H1 (cell line): ENCODE measurements at regions not wholly inside any gene's neighbourhood (a gene's known extent, or its start where the extent isn't known, plus 50 kb on each side); places are given as distances from the start of the nearest gene placed in this dataset.

Experiments
- CTCF ChIA-PET: fragments of 300-600 bp; sonication (Branson Sonifier 250); formaldehyde crosslinking; loops from one replicate; lab custom pipeline; 2021; ENCODE audit not compliant: partially characterized antibody; lab: Charles Lee
- POLR2A ChIA-PET: fragments of 300-600 bp; sonication (Branson Sonifier 250); formaldehyde crosslinking; loops from one replicate; lab custom pipeline; 2021; ENCODE audit warnings: inconsistent platforms; ENCODE audit not compliant: partially characterized antibody; lab: Charles Lee
- DNase-seq, 2 experiments: peaks; one replicate each; pipeline versions ENCODE4 v3.0.0 to v3.0.0-alpha.2; 2010 to 2022; ENCODE audit warnings: low spot score in 2 of 2, low read depth in 1 of 2, mixed read lengths in 1 of 2
- FAIRE-seq: peaks from 2 replicates; lab custom pipeline; 2011; peaks lifted over from hg19 to GRCh38; lab: Jason Lieb, UNC
- H2AFZ ChIP-seq: 2 replicates; pipeline ENCODE4 v1.8.1; 2012; ENCODE audit warnings: low read length, inconsistent platforms
- H2AK5ac ChIP-seq: 2 replicates; pipeline ENCODE4 v1.6.1; 2013; ENCODE audit warnings: low read depth, low read length
- H2BK120ac ChIP-seq: replicated peaks from 2 replicates; pipeline ENCODE3; 2013; ENCODE audit warnings: low read depth, low read length, inconsistent platforms
- H2BK12ac ChIP-seq: 2 replicates; pipeline ENCODE4 v1.6.1; 2013; ENCODE audit warnings: low read depth, low read length
- H2BK15ac ChIP-seq: 2 replicates; pipeline ENCODE4 v1.6.1; 2013; ENCODE audit warnings: low read length
- H2BK20ac ChIP-seq: 2 replicates; pipeline ENCODE4 v1.6.1; 2013; ENCODE audit warnings: low read length
- H2BK5ac ChIP-seq: 2 replicates; pipeline ENCODE4 v1.6.1; 2013; ENCODE audit warnings: low read depth, low read length
- H3K14ac ChIP-seq: 2 replicates; pipeline ENCODE4 v1.6.1; 2013; ENCODE audit warnings: inconsistent platforms; ENCODE audit not compliant: insufficient read length
- H3K18ac ChIP-seq: 2 replicates; pipeline ENCODE4 v1.6.1; 2013; ENCODE audit warnings: low read length; ENCODE audit errors: extremely low read depth
- H3K23ac ChIP-seq: 2 replicates; pipeline ENCODE4 v1.6.1; 2013; ENCODE audit warnings: inconsistent platforms; ENCODE audit not compliant: insufficient read length
- H3K23me2 ChIP-seq: 2 replicates; pipeline ENCODE4 v1.6.1; 2013; ENCODE audit warnings: low read depth, low read length
- H3K27ac ChIP-seq: 2 replicates; pipeline ENCODE4 v1.6.1; 2011; ENCODE audit warnings: low read depth, low read length, inconsistent platforms
- H3K27me3 ChIP-seq, 4 experiments: replicated peaks in 1 of 4; 1 replicate in 1 of 4; 2 replicates in 3 of 4; pipeline versions ENCODE4 v1.6.1 to v1.8.1; 2011 to 2013; ENCODE audit warnings: low read length in 3 of 4, mild to moderate bottlenecking in 3 of 4, inconsistent platforms in 2 of 4, mixed read lengths in 2 of 4, moderate library complexity in 1 of 4; ENCODE audit not compliant: control insufficient read depth in 3 of 4, insufficient read depth in 3 of 4; ENCODE audit errors: extremely low read depth in 1 of 4
- H3K36me3 ChIP-seq, 4 experiments: 2 replicates each; pipeline versions ENCODE4 v1.6.1 to v1.8.1; 2011 to 2013; ENCODE audit warnings: mild to moderate bottlenecking in 4 of 4, low read length in 3 of 4, moderate library complexity in 2 of 4, control low read depth in 1 of 4, inconsistent platforms in 1 of 4; ENCODE audit not compliant: insufficient read depth in 4 of 4, control insufficient read depth in 2 of 4
- H3K4ac ChIP-seq: replicated peaks from 2 replicates; pipeline ENCODE3; 2013; ENCODE audit warnings: low read length, low read depth, mixed read lengths, inconsistent platforms; ENCODE audit not compliant: insufficient read length
- H3K4me1 ChIP-seq, 4 experiments: replicated peaks in 1 of 4; 1 replicate in 1 of 4; 2 replicates in 3 of 4; pipeline versions ENCODE4 v1.6.1 to v1.8.1; 2011 to 2013; ENCODE audit warnings: low read length in 3 of 4, inconsistent platforms in 2 of 4, mixed read lengths in 1 of 4; ENCODE audit not compliant: insufficient read depth in 4 of 4, control insufficient read depth in 3 of 4
- H3K4me2 ChIP-seq, 2 experiments: 2 replicates each; pipeline versions ENCODE4 v1.6.1 to v1.8.1; 2011 to 2013; ENCODE audit warnings: low read depth in 2 of 2, low read length in 2 of 2, control low read depth in 1 of 2, inconsistent platforms in 1 of 2, mild to moderate bottlenecking in 1 of 2; ENCODE audit not compliant: insufficient read depth in 1 of 2
- H3K4me3 ChIP-seq, 4 experiments: fragments of 200-600, 300-600 bp in 1 of 4; sonication (generic), shearing (Covaris generic), sonication (Bioruptor Twin) in 1 of 4; 2 replicates each; pipeline versions ENCODE4 v1.5.1 to v1.8.1; 2011 to 2016; ENCODE audit warnings: low read length in 4 of 4, low read depth in 3 of 4, control low read depth in 2 of 4, inconsistent platforms in 2 of 4, mild to moderate bottlenecking in 2 of 4, mixed read lengths in 1 of 4, moderate library complexity in 1 of 4; ENCODE audit not compliant: insufficient read depth in 2 of 4; ENCODE audit errors: extremely low read depth in 1 of 4
- H3K56ac ChIP-seq: replicated peaks from 2 replicates; pipeline ENCODE3; 2013; ENCODE audit warnings: low read depth, mild to moderate bottlenecking, mixed read lengths, low read length, inconsistent platforms; ENCODE audit not compliant: insufficient read length
- H3K79me1 ChIP-seq: 2 replicates; pipeline ENCODE4 v1.6.1; 2013; ENCODE audit warnings: low read depth, low read length, control low read depth
- H3K79me2 ChIP-seq, 2 experiments: 2 replicates each; pipeline versions ENCODE4 v1.6.1 to v1.8.1; 2012 to 2013; ENCODE audit warnings: low read length in 2 of 2, mild to moderate bottlenecking in 2 of 2, inconsistent platforms in 1 of 2; ENCODE audit not compliant: insufficient read depth in 2 of 2, control insufficient read depth in 1 of 2
- H3K9ac ChIP-seq, 4 experiments: replicated peaks in 1 of 4; 1 replicate in 1 of 4; 2 replicates in 3 of 4; pipeline versions ENCODE4 v1.6.1 to v1.8.1; 2011 to 2013; ENCODE audit warnings: low read depth in 3 of 4, low read length in 3 of 4, control low read depth in 2 of 4, mild to moderate bottlenecking in 2 of 4, moderate library complexity in 2 of 4, inconsistent platforms in 1 of 4; ENCODE audit errors: extremely low read depth in 1 of 4
- H3K9me3 ChIP-seq, 2 experiments: 2 replicates each; pipeline versions ENCODE4 v1.6.1 to v1.8.1; 2012 to 2013; ENCODE audit warnings: mild to moderate bottlenecking in 2 of 2, moderate library complexity in 2 of 2, control low read depth in 1 of 2, inconsistent platforms in 1 of 2, low read depth in 1 of 2, low read length in 1 of 2, mixed read lengths in 1 of 2; ENCODE audit not compliant: insufficient read depth in 2 of 2
- H4K20me1 ChIP-seq, 2 experiments: replicated peaks in 1 of 2; 2 replicates each; pipeline versions ENCODE3 to v1.8.1; 2011 to 2013; ENCODE audit warnings: inconsistent platforms in 2 of 2, low read length in 2 of 2, mild to moderate bottlenecking in 1 of 2; ENCODE audit not compliant: insufficient read depth in 2 of 2, control insufficient read depth in 1 of 2
- H4K5ac ChIP-seq: 2 replicates; pipeline ENCODE4 v1.6.1; 2013; ENCODE audit warnings: low read length, low read depth, mixed read lengths, inconsistent platforms; ENCODE audit not compliant: insufficient read length
- H4K8ac ChIP-seq: 2 replicates; pipeline ENCODE4 v1.8.0; 2013; ENCODE audit warnings: mild to moderate bottlenecking, moderate library complexity, low read length, inconsistent platforms; ENCODE audit not compliant: insufficient read depth; ENCODE audit errors: extremely low read depth
- H4K91ac ChIP-seq: replicated peaks from 2 replicates; pipeline ENCODE3; 2013; ENCODE audit warnings: low read length, mixed read lengths, inconsistent platforms; ENCODE audit not compliant: insufficient read length
- BCL11A ChIP-seq, 2 experiments: IDR thresholded peaks; one replicate each; pipeline ENCODE4 v1.6.1; 2011; ENCODE audit warnings: low read depth in 2 of 2, low read length in 2 of 2, mild to moderate bottlenecking in 2 of 2
- E2F6 ChIP-seq: IDR thresholded peaks from 2 replicates; pipeline ENCODE4 v1.6.1; 2012; ENCODE audit warnings: inconsistent platforms
- KDM4A ChIP-seq: IDR thresholded peaks from one replicate; pipeline ENCODE4 v1.7.1; 2012; ENCODE audit warnings: low read depth, mild to moderate bottlenecking, moderate library complexity, low read length, inconsistent platforms; ENCODE audit not compliant: severe bottlenecking
- KDM5A ChIP-seq: fragments of 200-600 bp; IDR thresholded peaks from 2 replicates; pipeline ENCODE4 v1.7.1; 2012; ENCODE audit warnings: mild to moderate bottlenecking, low read length, inconsistent platforms, mixed read lengths
- RFX5 ChIP-seq: IDR thresholded peaks from 2 replicates; pipeline ENCODE4 v1.6.1; 2011; ENCODE audit warnings: low read depth, low read length, improper control_type of control experiment, borderline replicate concordance
- SRF ChIP-seq: IDR thresholded peaks from 2 replicates; pipeline ENCODE4 v1.6.1; 2011; ENCODE audit warnings: mild to moderate bottlenecking, low read depth, low read length, moderate library complexity
- TAF1 ChIP-seq: IDR thresholded peaks from 2 replicates; pipeline ENCODE4 v1.6.1; 2011; ENCODE audit warnings: mild to moderate bottlenecking, low read depth, low read length
- TBP ChIP-seq: IDR thresholded peaks from 2 replicates; pipeline ENCODE4 v1.6.1; 2011; ENCODE audit warnings: low read depth, low read length, improper control_type of control experiment
- USF2 ChIP-seq: IDR thresholded peaks from 2 replicates; pipeline ENCODE4 v1.6.1; 2011; ENCODE audit warnings: low read length, improper control_type of control experiment
- WGBS, 2 experiments: shearing (Covaris generic) in 1 of 2; methylation state at CpG; one replicate each; pipeline versions ENCODE4 v1.1.6 to v1.1.7; 2013 to 2015; ENCODE audit warnings: low lambda C conversion rate in 2 of 2, mixed read lengths in 2 of 2, inconsistent platforms in 1 of 2, low coverage in 1 of 2, missing lambda C conversion rate in 1 of 2; ENCODE audit not compliant: insufficient replicate concordance in 2 of 2, insufficient coverage in 1 of 2, insufficient read length in 1 of 2; ENCODE audit errors: extremely low coverage in 1 of 2, missing lambda C conversion rate in 1 of 2; 5-methylcytosine and 5-hydroxymethylcytosine counted together

DNA sequence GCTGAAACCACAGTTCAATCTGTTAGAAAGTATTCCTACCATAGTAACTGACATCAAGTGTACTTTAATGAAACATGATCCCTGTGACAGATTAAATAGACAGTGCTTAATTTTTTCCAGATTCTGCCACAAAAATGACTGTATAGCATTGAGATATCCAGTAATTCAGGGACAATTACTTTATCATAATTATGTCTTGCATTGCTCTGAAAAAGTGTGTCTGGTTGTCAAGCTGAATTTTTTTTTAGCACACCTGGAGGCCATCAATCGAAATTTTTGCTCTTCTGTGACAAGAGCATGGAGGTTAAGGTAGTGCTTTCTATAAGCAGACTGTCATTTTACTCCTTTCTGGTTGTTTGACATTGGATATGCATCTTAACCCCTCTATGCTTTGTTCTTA is 1083.8 kb upstream of the NRXN1 start:
- Histone ChIP-seq H4K91ac (no peak overlapping the region), H2BK5ac (no peak overlapping the region), H3K9me3 (no peaks in the 10 kb centered on the region), H3K4ac (no peak overlapping the region), H3K79me2 (no peaks in the 10 kb centered on the region), H3K23ac (no peak overlapping the region), H2BK12ac (no peak overlapping the region), H3K27ac (no peak overlapping the region), H3K4me2 (no peak overlapping the region), H4K20me1 (no peaks in the 10 kb centered on the region), H3K23me2 (no peaks in the 10 kb centered on the region), H3K14ac (no peak overlapping the region), H3K36me3 (no peaks in the 10 kb centered on the region), H2AK5ac (no peak overlapping the region), H4K8ac (no peak overlapping the region), H2AFZ (no peak overlapping the region), H3K18ac (no peak overlapping the region), H3K4me3 (no peak overlapping the region), H3K27me3 (no peaks in the 10 kb centered on the region), H2BK120ac (no peak overlapping the region), H2BK15ac (no peak overlapping the region), H3K9ac (no peak overlapping the region), H2BK20ac (no peak overlapping the region), H3K4me1 (no peaks in the 10 kb centered on the region), H3K56ac (no peak overlapping the region), H3K79me1 (no peaks in the 10 kb centered on the region), H4K5ac (no peak overlapping the region)
- POLR2A ChIA-PET: no interaction called here
- no peak for DNase-seq
- no peak for FAIRE-seq
- CTCF ChIA-PET: no interaction called here
- WGBS, 2 experiments: 93% methylated on average over 1 of the region's 1 CpG; no CpG with 5 or more reads in 1 of the 2 experiments
- no peak for TF ChIP-seq E2F6
- TF ChIP-seq TBP: no peak
- TF ChIP-seq TAF1: no peak
- TF ChIP-seq BCL11A (IDR thresholded peaks at IDR 0.05; ENCODE audit: low read depth in 2 of 2, low read length in 2 of 2): no peak
- no peak for TF ChIP-seq KDM5A
- no peak for TF ChIP-seq SRF
- no peak for TF ChIP-seq RFX5
- no peak for TF ChIP-seq USF2
- TF ChIP-seq KDM4A: no peak
